GM20431 (cell line): ENCODE measurements at regions not wholly inside any gene's neighbourhood (a gene's known extent, or its start where the extent isn't known, plus 50 kb on each side); places are given as distances from the start of the nearest gene placed in this dataset.

Experiments used
- in situ Hi-C: fragments of 300-500 bp; cut with MseI, MboI; formaldehyde crosslinking; loops from one replicate; pipeline ENCODE4 v1.15.0; 2020; ENCODE audit warnings: low sequenced_read_pairs; ENCODE audit not compliant: unreplicated experiment

GRCh38 chr1:57968321-57968720 lies 544.5 kb upstream of the DAB1 start:
- in situ Hi-C loops, result no loop called here

- in situ Hi-C loops, result no loop called here
These were observed 543.0 kb upstream of the DAB1 start for GRCh38 chr1:57966751-57967406.

GRCh38 chr1:57966340-57966739 lies 542.5 kb upstream of the DAB1 start:
- in situ Hi-C loops, result no loop called here

- in situ Hi-C loops, result no loop called here
These were observed 539.7 kb upstream of the DAB1 start for GRCh38 chr1:57963581-57963980.

- in situ Hi-C loops, result no loop called here
These were observed 535.8 kb upstream of the DAB1 start for GRCh38 chr1:57959531-57960241.

- in situ Hi-C loops, result no loop called here
These were observed 533.7 kb upstream of the DAB1 start for GRCh38 chr1:57957576-57957975.

- in situ Hi-C loops, result no loop called here
These were observed 527.5 kb upstream of the DAB1 start for GRCh38 chr1:57951390-57951789.

GRCh38 chr1:57949168-57949567 lies 525.3 kb upstream of the DAB1 start:
- in situ Hi-C loops, result no loop called here

- in situ Hi-C loops, result no loop called here
These were observed 523.6 kb upstream of the DAB1 start for GRCh38 chr1:57947471-57947870.

GRCh38 chr1:57945045-57945444 lies 521.2 kb upstream of the DAB1 start:
- in situ Hi-C loops, result no loop called here

GRCh38 chr1:57943365-57943764 lies 519.5 kb upstream of the DAB1 start:
- in situ Hi-C loops, result no loop called here

- in situ Hi-C loops, result no loop called here
These were observed 510.9 kb upstream of the DAB1 start for GRCh38 chr1:57934745-57935144.

- in situ Hi-C loops, result no loop called here
These were observed 503.1 kb upstream of the DAB1 start for GRCh38 chr1:57927003-57927402.

GRCh38 chr1:57926025-57926552 lies 502.2 kb upstream of the DAB1 start:
- in situ Hi-C loops, result no loop called here

GRCh38 chr1:57925226-57925625 lies 501.4 kb upstream of the DAB1 start:
- in situ Hi-C loops, result no loop called here

- in situ Hi-C loops, result no loop called here
These were observed 498.3 kb upstream of the DAB1 start for GRCh38 chr1:57922130-57922529.

GRCh38 chr1:57916041-57916440 lies 492.2 kb upstream of the DAB1 start:
- in situ Hi-C loops, result no loop called here

- in situ Hi-C loops, result no loop called here
These were observed 487.6 kb upstream of the DAB1 start for GRCh38 chr1:57911427-57911826.

GRCh38 chr1:57910782-57911181 lies 486.9 kb upstream of the DAB1 start:
- in situ Hi-C loops, result no loop called here

- in situ Hi-C loops, result no loop called here
These were observed 486.4 kb upstream of the DAB1 start for GRCh38 chr1:57910305-57910704.

GRCh38 chr1:57908147-57908890 lies 484.5 kb upstream of the DAB1 start:
- in situ Hi-C loops, result no loop called here
